T-helper 2 cell treated with Interferon-gamma antibody and Interleukin-4, amounts not matched to agents 5 μg/mL and 100 μg/mL, for 36 hours (primary cell): ENCODE measurements at regions not wholly inside any gene's neighbourhood (a gene's known extent, or its start where the extent isn't known, plus 50 kb on each side); places are given as distances from the start of the nearest gene placed in this dataset.

ENCODE experiments used
- DNase-seq: peaks from one replicate; pipeline ENCODE4 v3.0.0; 2021; ENCODE audit warnings: low spot score
- H3K27ac Mint-ChIP-seq: one replicate; pipeline ENCODE4 v1.8.0; 2021; ENCODE audit warnings: mild to moderate bottlenecking, mixed read lengths
- H3K27me3 Mint-ChIP-seq: one replicate; pipeline ENCODE4 v1.8.0; 2021; ENCODE audit warnings: low read depth, mixed read lengths
- H3K36me3 Mint-ChIP-seq: one replicate; pipeline ENCODE4 v1.8.0; 2021; ENCODE audit warnings: low read depth, mixed read lengths
- H3K4me1 Mint-ChIP-seq: one replicate; pipeline ENCODE4 v1.8.0; 2021; ENCODE audit warnings: low read depth, mixed read lengths
- H3K4me3 Mint-ChIP-seq: one replicate; pipeline ENCODE4 v1.8.0; 2022; ENCODE audit warnings: mild to moderate bottlenecking, moderate library complexity, mixed read lengths
- H3K9me3 Mint-ChIP-seq: one replicate; pipeline ENCODE4 v1.8.0; 2021; ENCODE audit warnings: mixed read lengths

GRCh38 chr18:40577239-40577980 lies 1377.6 kb upstream of the PIK3C3 start:
- no peaks in the 10 kb centered on the region for H3K4me1 Mint-ChIP-seq
- no peak overlapping the region for H3K27ac Mint-ChIP-seq
- no peak overlapping the region for H3K4me3 Mint-ChIP-seq
- H3K27me3 Mint-ChIP-seq, result no peaks in the 10 kb centered on the region
- no peaks in the 10 kb centered on the region for H3K36me3 Mint-ChIP-seq
- H3K9me3 Mint-ChIP-seq, result peaks cover 15% of the 10 kb centered on the region
- DNase-seq, result no peak

GRCh38 chr18:40576507-40577115 lies 1378.4 kb upstream of the PIK3C3 start:
- Mint-ChIP-seq H3K27me3 (no peaks in the 10 kb centered on the region), H3K9me3 (peaks cover 15% of the 10 kb centered on the region), H3K27ac (no peak overlapping the region), H3K36me3 (no peaks in the 10 kb centered on the region), H3K4me1 (no peaks in the 10 kb centered on the region), H3K4me3 (no peak overlapping the region)
- DNase-seq, result no peak

- Mint-ChIP-seq H3K36me3 (no peaks in the 10 kb centered on the region), H3K4me3 (no peak overlapping the region), H3K4me1 (no peaks in the 10 kb centered on the region), H3K27ac (no peak overlapping the region), H3K27me3 (no peaks in the 10 kb centered on the region), H3K9me3 (peaks cover 28% of the 10 kb centered on the region)
- no peak for DNase-seq
These were observed 1384.4 kb upstream of the PIK3C3 start for GRCh38 chr18:40570615-40571014.

GRCh38 chr18:40569605-40570004 lies 1385.4 kb upstream of the PIK3C3 start:
- Mint-ChIP-seq H3K4me3 (no peak overlapping the region), H3K27ac (no peak overlapping the region), H3K27me3 (no peaks in the 10 kb centered on the region), H3K4me1 (no peaks in the 10 kb centered on the region), H3K36me3 (no peaks in the 10 kb centered on the region), H3K9me3 (peaks cover 27% of the 10 kb centered on the region)
- DNase-seq, result no peak

- Mint-ChIP-seq H3K36me3 (no peaks in the 10 kb centered on the region), H3K9me3 (peaks cover 32% of the 10 kb centered on the region), H3K4me3 (no peak overlapping the region), H3K27me3 (no peaks in the 10 kb centered on the region), H3K27ac (no peak overlapping the region), H3K4me1 (no peaks in the 10 kb centered on the region)
- DNase-seq, result no peak
These were observed 1388.6 kb upstream of the PIK3C3 start for GRCh38 chr18:40566510-40566844.

GRCh38 chr18:40565805-40566509 lies 1389.1 kb upstream of the PIK3C3 start:
- H3K4me3 Mint-ChIP-seq, result no peak overlapping the region

GRCh38 chr18:40559556-40559955 lies 1395.5 kb upstream of the PIK3C3 start:
- Mint-ChIP-seq H3K9me3 (peaks cover 35% of the 10 kb centered on the region), H3K27ac (no peak overlapping the region), H3K27me3 (no peaks in the 10 kb centered on the region), H3K4me1 (no peaks in the 10 kb centered on the region), H3K4me3 (no peak overlapping the region), H3K36me3 (no peaks in the 10 kb centered on the region)
- DNase-seq, result no peak

More at GRCh38 chr18:40565805-40566509, 1389.1 kb upstream of the PIK3C3 start:
- Mint-ChIP-seq H3K27ac (no peak overlapping the region), H3K27me3 (no peaks in the 10 kb centered on the region), H3K4me1 (no peaks in the 10 kb centered on the region), H3K36me3 (no peaks in the 10 kb centered on the region), H3K9me3 (peaks cover 29% of the 10 kb centered on the region)
- DNase-seq, result no peak

- no peaks in the 10 kb centered on the region for H3K36me3 Mint-ChIP-seq
- no peak for DNase-seq
- H3K9me3 Mint-ChIP-seq, result peaks cover 37% of the 10 kb centered on the region
- H3K27me3 Mint-ChIP-seq, result no peaks in the 10 kb centered on the region
- no peak overlapping the region for H3K4me3 Mint-ChIP-seq
- H3K4me1 Mint-ChIP-seq, result no peaks in the 10 kb centered on the region
- no peak overlapping the region for H3K27ac Mint-ChIP-seq
These were observed 1396.2 kb upstream of the PIK3C3 start for GRCh38 chr18:40558706-40559392.

- no peaks in the 10 kb centered on the region for H3K36me3 Mint-ChIP-seq
- H3K27me3 Mint-ChIP-seq, result no peaks in the 10 kb centered on the region
- no peak for DNase-seq
- no peak overlapping the region for H3K27ac Mint-ChIP-seq
- no peaks in the 10 kb centered on the region for H3K4me1 Mint-ChIP-seq
- peaks cover 34% of the 10 kb centered on the region for H3K9me3 Mint-ChIP-seq
- no peak overlapping the region for H3K4me3 Mint-ChIP-seq
These were observed 1399.1 kb upstream of the PIK3C3 start for GRCh38 chr18:40555914-40556313.

- no peaks in the 10 kb centered on the region for H3K36me3 Mint-ChIP-seq
- no peaks in the 10 kb centered on the region for H3K27me3 Mint-ChIP-seq
- peaks cover 27% of the 10 kb centered on the region for H3K9me3 Mint-ChIP-seq
- H3K27ac Mint-ChIP-seq, result no peak overlapping the region
- no peak overlapping the region for H3K4me3 Mint-ChIP-seq
- DNase-seq, result no peak
- H3K4me1 Mint-ChIP-seq, result no peaks in the 10 kb centered on the region
These were observed 1402.0 kb upstream of the PIK3C3 start for GRCh38 chr18:40553029-40553428.

- H3K27ac Mint-ChIP-seq, result no peak overlapping the region
- no peaks in the 10 kb centered on the region for H3K27me3 Mint-ChIP-seq
- H3K4me3 Mint-ChIP-seq, result no peak overlapping the region
- H3K36me3 Mint-ChIP-seq, result no peaks in the 10 kb centered on the region
- H3K9me3 Mint-ChIP-seq, result peaks cover 25% of the 10 kb centered on the region
- no peak for DNase-seq
- H3K4me1 Mint-ChIP-seq, result no peaks in the 10 kb centered on the region
These were observed 1408.2 kb upstream of the PIK3C3 start for GRCh38 chr18:40546875-40547274.

GRCh38 chr18:40534723-40535122 lies 1420.3 kb upstream of the PIK3C3 start:
- no peaks in the 10 kb centered on the region for H3K4me1 Mint-ChIP-seq
- H3K36me3 Mint-ChIP-seq, result no peaks in the 10 kb centered on the region
- no peak overlapping the region for H3K4me3 Mint-ChIP-seq
- no peak for DNase-seq
- H3K27me3 Mint-ChIP-seq, result no peaks in the 10 kb centered on the region
- peaks cover 8% of the 10 kb centered on the region for H3K9me3 Mint-ChIP-seq
- no peak overlapping the region for H3K27ac Mint-ChIP-seq

GRCh38 chr18:40532046-40532445 lies 1423.0 kb upstream of the PIK3C3 start:
- Mint-ChIP-seq H3K36me3 (no peaks in the 10 kb centered on the region), H3K4me1 (no peaks in the 10 kb centered on the region), H3K27me3 (no peaks in the 10 kb centered on the region), H3K9me3 (peaks cover 9% of the 10 kb centered on the region), H3K27ac (no peak overlapping the region), H3K4me3 (no peak overlapping the region)
- DNase-seq, result no peak

GRCh38 chr18:40531051-40531450 lies 1424.0 kb upstream of the PIK3C3 start:
- Mint-ChIP-seq H3K36me3 (no peaks in the 10 kb centered on the region), H3K27me3 (no peaks in the 10 kb centered on the region), H3K27ac (no peak overlapping the region), H3K4me3 (no peak overlapping the region), H3K4me1 (no peaks in the 10 kb centered on the region), H3K9me3 (peaks cover 9% of the 10 kb centered on the region)
- no peak for DNase-seq
